ENCODE measurements at regions not wholly inside any gene's neighbourhood (a gene's known extent, or its start where the extent isn't known, plus 50 kb on each side); places are given as distances from the start of the nearest gene placed in this dataset.

- TF ChIP-seq CTCF (IDR thresholded peaks at IDR 0.05) (no peak), POLR2A (IDR thresholded peaks at IDR 0.05) (no peak), POLR2AphosphoS5 (IDR thresholded peaks at IDR 0.05) (no peak)
Measured at GRCh38 chr15:94925680-94926079, 694.3 kb downstream of the MCTP2 start.
